Colon (tissue), 2 donors: ENCODE measurements at regions not wholly inside any gene's neighbourhood (a gene's known extent, or its start where the extent isn't known, plus 50 kb on each side); places are given as distances from the start of the nearest gene placed in this dataset.

ENCODE experiments used
- FAIRE-seq: peaks from 2 replicates; lab custom pipeline; 2012; peaks lifted over from hg19 to GRCh38; lab: Jason Lieb, UNC
- donor health status: control.
- donor health status: control.

DNA sequence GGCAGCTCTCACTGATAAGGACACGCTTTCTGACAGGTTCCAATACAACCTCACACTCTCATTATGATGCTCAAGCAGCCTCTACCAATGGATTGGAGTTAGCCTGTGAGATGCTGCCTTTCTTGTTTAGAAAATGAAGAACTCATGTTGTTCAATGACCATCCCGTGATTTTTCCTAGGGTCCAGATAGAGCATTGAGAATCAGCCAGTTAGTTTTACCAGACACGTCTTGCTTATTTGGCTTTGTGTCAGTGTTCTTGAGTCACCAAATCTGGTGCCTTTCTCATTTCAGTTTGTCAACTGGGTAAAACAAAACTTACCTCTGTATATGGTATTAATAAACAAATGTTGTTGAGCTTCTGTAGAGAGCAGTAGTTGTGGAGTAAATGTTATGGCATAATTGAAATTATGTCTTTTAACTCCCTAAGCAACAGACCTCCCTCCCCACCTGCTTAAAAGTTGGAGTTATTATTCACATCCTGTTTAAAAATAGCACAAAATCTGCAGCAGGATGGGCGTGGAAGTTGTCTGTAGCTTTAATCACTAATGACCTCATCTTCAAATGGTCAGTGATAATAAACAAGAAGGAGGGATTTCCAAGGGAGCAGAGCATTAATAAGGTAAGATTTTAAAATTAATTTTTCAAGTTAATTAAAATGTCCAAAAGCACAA, 167.3 kb downstream of the HRH4 start:
- FAIRE-seq: no peak

DNA sequence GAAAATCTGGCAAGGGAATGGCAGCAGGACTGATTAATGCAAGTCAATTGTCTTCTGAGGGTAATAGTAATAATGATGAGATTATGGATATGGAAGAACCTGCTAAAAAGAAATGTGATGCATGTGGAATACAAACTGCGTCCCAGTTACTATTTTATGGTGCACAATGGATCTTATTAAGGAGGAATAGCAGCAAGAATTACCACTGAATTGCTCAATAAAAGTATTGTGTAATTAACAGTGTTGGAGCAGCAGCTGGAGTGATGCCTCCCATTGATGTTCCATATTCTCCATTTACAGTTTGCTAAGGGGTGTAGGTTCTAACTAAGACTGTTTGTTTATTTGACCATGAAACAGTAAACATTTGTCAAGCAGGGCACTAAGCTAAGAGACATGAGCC, 167.9 kb downstream of the HRH4 start:
- no peak for FAIRE-seq

DNA sequence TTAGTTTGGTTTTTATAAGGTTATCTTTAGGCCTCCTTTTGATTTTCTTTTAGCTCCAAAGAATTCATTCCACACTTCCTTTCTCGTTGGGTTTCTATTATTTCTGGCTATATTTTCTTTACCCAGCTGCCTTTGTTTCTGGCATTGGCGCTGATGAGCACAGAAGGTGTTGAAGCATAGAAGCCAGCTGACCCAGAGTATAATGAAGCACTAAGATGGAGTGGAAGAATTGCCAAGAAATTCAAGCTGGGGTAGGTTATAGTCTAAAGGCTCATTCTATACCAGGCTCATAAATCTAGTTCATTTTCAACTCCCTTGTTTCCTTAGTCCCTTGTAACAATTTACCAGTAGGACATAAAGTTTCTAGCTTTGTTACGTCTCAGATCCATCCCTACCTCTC, 169.5 kb downstream of the HRH4 start:
- no peak for FAIRE-seq

DNA sequence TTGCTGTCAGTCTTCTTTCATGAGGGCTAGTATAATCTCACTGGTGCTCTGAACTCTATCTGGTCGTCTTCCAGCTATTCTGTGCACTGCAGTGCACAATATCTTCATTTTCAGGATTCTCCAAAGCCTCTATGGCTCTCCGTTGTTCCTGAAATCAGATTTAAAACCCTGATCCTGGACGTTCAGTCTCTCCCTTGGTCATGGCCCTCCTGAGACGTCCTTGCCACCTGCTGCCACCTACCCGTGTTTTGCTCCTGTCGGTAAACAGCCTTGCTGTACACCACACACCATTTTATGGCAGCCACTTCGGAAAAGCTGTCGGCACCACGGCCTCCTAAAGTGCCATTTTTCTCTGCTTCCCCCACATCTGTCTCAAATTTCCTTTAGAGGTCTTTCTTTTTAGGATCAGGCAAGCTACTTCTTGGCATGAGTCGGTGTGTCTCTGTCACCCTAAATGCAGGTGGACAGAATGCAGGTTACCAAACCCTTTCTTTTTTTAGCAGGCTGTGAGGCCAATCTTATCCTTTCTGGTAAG, 170.0 kb downstream of the HRH4 start:
- no peak for FAIRE-seq

DNA sequence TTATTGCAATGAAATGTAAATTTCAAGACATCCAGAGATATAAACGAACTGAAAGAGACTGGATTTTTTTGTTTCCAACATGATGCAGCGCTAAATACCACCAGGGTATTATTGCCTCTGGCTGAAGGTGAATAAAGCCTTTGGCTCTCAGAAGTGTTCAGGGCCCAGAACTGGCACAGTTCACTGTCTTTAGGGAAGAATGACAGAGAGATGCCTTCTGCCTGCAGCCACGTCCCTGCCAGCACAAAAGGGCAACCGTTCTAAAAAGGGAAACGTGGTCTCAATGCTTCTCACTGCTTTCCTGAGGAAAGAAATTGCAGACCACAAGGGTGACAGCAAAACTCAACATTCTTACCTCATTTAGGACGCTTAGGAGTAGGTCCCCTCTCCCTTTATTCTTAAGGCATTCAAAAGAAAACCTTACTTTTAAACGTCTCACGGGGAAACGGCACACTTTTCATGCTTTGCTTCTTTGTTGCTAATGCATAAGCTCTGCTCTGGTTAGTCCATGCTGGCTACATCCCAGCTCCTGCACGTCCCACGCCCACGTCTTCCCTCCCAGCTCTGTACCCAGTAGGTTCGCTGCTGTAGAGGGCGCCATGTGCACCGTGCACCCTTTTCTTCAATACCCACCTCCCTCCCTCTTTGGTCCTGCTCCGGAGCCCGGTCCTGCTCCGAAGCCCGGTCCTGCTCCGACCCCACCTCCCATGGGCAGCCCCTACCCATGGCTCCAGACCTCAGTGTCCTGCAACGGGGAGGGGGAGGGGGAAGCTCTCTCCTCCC, 171.0 kb downstream of the HRH4 start:
- FAIRE-seq: no peak

DNA sequence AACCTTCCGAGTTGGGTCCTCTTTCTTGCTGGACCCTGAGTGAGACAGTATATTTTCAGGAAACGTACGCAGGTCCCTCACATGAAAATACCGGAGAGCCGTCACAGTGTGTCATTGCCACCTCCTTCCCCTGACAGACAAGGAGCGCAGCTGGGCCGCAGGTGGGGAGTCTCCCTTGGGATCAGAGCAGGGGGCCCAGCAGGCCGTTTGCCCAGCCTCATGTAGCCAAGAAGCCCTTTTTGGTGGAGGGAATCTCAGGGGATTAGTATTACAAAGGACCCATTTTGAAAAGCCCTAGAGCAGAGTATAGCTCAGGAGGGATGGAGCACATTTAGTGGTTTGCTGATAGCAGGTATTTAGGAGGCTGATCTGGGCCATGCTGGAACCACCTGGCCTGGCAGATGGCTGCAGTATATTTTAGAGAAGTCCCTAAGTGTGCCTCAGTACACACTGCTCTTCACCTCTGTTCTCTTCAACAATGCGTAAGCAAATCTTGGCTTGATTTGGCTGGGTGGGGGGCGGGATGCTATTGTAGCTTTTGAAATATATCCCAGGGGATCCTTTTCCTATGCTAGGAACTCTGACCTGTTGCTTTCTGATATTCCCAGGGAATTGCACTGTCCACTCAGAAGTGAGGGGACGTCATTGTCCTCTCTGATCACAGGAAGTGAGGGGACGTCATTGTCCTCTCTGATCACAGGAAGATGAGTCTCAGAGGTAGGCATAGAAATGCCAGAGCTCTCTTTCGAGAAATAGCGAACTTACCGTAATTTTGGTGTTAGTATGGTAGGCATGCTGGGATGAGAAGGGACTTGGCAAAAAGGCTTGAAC, 171.9 kb downstream of the HRH4 start:
- FAIRE-seq: no peak

DNA sequence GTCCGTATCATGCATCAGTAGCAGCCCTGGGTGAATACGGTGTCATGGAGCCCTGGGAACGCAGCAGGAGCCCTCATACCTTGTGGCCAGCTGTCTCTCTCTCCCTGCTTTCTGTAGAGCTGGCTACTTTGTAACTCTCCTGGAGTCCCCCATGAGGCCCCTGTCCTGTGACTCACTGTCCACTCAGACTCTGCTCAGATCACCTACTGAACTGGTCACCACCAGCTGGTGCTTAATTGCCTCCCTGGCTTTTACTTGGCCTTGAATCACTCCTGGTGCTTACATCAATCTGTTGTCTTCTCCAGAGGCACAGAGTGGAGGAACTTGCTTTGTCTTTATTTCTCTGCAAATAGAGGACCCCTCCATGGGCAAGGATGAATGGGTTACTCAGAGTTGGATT, 172.7 kb downstream of the HRH4 start:
- no peak for FAIRE-seq

DNA sequence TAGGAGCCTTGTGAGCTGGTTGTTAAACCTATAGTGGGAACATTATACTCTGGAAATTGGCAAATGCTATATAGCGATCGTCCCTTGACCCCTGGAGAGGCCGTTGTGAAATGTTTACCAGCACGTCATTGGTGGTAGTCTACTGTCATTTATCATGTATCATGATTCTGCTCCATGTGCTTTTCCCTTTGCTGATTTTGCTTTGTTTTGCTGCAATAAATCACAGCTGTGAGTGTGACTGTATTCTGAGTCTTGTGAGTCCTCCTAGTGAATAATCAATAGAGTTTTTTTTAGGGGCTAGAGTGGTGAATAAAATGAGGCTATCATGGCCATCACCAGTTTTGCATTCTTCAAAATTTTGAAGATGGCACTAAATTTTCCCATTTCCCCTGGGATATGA, 189.1 kb downstream of the HRH4 start:
- no peak for FAIRE-seq

DNA sequence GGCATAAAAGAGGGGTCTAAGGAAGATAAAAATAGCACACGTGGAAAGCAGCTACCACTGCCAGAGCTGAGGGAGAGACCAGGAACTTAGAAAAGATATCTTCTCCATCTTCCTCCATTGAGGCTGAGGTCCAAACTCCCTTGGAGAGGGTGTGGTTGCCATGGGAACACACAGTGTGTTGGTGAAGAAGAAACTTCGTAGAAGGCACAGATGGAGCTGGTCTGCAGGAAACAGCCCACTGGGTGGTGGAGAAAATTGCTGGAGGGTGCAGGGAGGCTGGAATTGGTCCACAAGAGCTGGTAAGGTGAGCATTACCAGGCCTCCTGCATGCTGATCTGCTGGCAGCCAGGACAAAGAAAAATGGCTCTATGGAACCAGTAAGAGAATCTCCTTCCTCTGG, 191.0 kb downstream of the HRH4 start:
- no peak for FAIRE-seq

DNA sequence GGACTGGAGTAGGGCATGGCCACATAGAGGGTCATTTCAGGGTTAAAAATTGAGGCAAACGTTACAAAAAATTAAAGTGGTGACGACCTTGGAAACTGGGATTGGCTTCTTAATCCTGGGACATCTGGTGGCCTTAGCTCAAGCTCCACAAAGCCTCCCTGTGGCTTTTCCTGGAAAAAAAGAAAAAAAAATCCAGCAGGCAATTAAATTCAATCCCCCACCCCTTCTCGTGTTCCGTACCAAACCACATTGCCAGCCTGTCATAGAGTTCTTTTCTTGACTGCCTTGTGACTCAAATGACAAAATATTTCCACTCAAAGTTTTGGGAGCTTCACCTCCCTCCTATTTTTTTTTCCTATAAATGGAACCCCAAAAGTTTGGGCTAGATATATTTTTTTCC, 195.6 kb downstream of the HRH4 start:
- FAIRE-seq: no peak

DNA sequence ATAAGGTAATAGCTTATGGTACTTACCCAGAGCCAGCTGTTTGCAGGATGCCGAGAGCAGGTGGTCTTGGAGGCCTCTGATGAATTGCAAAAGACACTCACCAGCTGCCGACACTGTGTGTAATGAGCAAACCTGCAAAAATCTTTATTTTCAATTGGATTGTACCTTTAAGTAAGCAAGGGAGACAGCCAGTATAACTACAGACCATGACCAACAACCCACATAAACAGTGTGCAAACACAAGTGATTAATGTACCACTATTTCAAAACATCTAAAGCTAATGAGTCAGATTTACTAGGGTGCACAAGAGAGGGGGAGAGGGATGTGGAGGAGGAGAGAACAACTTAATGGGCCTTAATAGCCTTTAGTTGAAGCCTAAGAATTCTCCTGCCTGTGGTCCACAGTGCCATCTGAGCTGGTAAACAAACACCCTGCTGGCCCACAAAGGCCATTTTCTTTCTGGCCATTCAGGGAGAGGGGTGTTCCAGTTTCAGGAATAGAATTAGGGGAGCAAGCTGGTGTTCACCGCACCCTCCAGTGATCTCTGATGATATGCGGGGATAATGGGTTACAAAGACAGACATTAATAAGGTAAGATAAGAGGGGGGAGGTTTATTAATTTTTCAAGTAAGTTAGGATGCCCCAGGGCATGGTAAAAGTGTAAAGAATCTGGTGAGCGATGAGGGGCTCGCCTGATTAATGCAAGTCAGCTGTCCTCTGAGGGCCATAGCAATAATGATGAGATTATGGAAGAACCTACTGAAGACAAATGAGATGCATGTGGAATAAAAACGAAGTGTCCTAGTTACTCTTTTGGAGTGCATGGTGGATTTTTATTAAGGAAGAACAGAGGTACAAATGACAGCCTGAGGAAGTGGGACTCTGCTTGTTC, 196.4 kb downstream of the HRH4 start:
- FAIRE-seq: no peak

DNA sequence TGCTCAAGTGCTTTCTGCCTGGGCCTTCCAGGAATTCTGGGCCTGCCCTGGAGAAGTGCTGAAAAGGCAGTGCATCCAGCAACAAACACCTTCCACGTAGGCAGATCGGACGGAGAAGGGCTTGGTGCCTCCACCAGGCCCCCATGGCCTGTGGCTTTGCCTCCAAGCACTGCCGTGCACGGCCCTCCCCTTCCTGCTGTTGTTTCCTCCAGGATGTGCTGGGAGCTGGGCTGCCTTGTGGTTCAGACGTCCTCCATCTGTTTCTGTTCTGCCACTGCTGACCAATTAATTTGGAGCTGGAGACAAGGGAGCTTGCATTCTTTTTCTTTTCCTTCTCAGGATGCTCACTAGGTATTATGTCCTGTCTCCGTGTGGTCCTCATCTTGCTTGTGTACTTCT, 197.0 kb downstream of the HRH4 start:
- no peak for FAIRE-seq

DNA sequence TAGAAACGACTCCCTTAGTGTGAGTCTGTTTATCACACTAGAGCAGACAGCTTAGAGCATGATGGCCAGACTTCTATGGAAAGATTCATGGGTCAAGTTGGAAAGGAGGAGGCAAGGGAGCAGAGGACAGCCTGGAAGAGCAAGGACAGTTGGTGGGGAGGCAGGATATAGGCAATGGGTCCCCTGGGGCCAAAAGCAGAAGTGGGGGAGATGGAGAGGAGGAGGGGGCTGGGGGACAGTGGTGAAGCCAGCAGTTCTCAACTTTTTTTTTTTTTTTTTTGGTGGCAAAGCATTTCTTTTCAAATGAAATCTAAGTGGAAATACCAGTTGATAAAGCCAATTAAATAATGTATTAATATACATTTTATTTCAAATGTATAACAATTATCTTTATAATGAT, 197.9 kb downstream of the HRH4 start:
- no peak for FAIRE-seq

DNA sequence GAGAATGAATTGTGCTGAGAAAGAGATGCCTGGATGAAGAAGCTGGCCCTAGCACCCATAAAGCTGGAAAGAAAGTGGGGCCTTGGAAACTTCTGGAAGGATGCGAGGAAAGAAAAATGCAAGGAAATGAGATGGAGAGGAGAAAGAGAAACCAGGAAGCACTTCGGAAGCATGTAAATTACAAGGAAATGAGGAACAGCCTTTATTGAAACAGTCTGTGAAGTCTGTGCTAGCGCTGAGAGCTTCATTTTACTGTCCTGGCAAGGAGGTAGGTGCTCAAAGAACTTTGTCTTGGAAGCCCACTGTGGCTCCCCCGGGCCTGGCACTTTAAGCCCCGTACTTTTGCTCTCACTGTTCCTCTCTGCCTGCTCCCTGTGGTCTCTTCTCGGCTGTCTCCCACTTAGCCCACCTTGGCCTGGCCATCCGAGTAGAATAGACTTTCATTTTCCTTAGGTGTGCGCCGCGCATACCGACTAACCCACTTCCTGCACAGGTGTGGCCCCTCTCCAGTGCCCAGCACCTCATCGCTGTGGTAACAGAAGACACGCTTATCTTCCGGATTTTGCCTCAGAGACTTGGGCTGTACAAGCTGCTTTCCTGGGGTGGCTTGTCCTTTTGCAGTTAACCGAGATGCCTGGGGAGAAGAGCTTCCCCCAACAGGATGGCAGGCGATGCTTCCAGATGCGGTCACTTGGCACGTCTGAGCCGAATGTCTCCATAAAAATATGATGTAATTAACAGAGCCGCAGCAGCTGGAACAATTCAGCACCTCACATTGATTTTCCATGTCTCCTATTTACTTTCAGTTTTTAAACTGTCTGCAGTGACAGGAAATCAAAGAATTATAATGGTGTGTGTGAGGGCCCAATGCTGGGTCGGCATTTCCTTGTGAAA, 199.6 kb downstream of the HRH4 start:
- no peak for FAIRE-seq

DNA sequence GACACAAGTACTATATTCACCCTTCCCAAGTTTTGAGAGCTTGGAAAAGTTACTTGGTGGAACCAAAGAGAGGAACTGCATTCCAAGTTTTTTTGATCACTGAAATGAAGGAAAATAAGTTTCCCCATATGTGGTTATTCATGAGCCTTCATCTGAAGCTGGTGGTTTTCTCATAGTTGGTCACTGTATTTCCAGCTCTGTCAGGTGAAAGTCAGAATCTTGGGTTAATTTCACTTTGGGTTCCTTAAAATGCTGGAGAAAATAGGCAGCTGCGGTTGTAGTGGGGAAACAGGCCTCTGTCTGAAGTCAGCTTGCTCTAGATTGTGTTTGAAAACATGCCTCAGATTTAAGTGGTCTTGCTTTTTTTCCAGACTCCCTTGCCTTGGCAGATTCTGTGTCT, 200.5 kb downstream of the HRH4 start:
- FAIRE-seq: no peak

DNA sequence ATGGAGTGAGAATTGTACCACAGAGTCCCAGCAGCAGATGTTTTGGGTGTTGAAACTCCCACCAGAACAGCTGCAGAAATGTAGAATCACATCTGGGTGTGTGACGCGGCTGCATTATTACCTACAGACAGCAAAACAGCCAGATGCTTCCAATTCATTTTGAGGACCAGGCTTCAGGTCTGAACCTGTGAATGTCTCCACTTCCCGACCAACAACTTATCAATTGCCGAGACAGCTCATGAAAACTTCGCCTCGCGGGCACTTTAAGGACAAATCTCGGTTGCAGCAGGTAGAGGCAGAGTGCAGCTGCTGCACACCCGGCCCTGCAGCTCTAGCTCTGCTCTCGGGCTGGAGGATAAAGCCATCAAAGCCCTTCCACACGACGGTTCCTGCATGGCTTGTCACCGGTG, 202.0 kb downstream of the HRH4 start:
- no peak for FAIRE-seq

DNA sequence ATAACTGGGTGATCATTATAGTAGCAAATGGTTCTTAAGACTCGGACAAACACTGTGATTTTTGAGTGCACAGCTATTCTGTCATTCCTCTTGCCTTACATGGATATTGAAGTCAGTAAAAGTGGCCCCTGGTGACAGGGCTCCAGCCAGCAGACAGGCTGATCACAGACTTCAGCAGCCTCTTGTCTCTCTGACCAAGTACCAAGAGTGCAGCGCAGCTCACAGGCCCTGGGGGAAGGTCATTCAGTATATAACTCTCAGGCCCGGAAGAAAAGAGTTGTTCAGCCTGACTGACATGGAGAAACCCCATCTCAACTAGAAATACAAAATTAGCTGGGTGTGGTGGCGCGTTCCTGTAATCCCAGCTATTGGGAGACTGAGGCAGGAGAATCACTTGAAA, 202.6 kb downstream of the HRH4 start:
- no peak for FAIRE-seq

DNA sequence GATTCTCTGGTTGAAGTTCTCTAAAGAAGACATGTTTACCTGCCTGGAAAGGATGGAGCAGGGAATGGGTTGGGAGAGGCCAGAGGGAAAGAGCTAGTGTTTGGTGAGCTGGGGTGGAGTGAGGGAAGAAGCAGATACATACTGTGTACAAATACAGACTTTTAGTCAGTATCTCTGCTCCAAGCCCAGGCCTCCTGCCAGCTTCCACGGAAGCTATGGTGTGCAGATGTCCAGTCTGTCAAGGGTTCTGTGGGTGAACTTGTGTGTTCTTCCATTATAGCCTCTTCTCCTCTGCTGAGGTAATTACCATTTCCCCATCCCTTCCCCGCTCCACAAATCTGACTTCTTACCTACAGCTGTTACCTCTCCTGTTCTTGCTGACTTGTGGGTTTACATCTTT, 208.6 kb downstream of the HRH4 start:
- FAIRE-seq: no peak

DNA sequence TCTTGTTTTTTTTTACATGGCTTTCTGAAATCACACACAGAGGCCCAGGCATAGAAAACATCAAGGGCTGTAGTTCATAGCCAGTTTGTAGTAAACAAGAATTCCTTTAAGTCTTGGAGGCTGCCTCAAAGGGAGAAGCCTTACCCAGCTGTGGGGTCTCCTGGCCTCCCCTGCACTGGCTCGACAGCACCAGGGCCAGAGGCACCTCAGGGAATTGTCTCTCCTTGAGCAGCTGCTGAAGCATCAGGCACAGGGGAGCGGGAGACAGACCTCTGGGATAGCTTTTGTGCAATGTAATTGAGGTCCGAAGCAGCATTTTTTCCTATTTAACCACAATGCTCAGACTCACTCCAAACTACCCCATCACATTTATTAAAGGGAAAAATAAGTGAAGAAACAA, 209.1 kb downstream of the HRH4 start:
- no peak for FAIRE-seq

DNA sequence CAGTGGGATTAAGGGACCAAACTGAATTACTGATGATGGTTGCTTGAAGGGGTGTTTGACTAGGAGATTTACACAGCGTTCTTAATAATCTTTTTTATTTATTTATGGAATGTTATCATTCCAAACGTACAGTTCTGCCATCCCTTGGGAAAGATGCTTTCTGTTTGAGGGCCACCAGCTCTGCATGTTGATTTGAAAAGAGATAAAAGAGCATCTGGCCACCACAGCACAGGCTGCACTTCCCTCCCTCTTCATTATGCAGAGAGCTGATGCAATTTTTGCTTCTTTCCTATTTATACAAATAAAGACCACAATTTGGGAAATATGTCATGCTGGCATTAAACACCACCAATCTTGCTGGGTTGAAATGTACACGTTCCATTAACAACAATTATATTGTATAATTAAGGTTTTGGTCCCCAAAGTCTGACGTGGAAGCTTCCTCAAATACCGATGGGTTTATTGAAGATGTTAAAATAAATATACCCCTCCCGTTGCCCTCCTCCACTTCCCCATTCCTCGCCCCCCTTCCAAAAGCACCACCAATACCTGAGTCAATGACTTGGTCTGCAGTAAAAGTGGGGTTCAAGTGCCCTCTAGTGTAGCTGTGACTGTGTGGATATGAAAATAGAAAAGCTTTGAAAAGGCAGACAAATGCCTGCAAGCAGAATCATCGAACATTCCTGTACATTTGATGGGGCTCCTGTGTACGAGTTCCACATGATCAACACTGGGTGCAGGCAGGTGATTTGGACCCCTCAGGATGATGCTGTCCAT, 211.9 kb downstream of the HRH4 start:
- no peak for FAIRE-seq
